SJSA1 (cell line): ENCODE measurements at regions not wholly inside any gene's neighbourhood (a gene's known extent, or its start where the extent isn't known, plus 50 kb on each side); places are given as distances from the start of the nearest gene placed in this dataset.

Experiments
- DNase-seq, 2 experiments: peaks; one replicate each; pipeline ENCODE4 v3.0.0-alpha.2; 2015 to 2020; ENCODE audit warnings: low spot score in 2 of 2, low read depth in 1 of 2
- H3K27ac ChIP-seq: fragments of 250-450 bp; sonication (Bioruptor Pico); 2 replicates; pipeline ENCODE4 v1.5.1; 2020; ENCODE audit warnings: mild to moderate bottlenecking, moderate library complexity
- H3K27me3 ChIP-seq: fragments of 250-450 bp; sonication (Bioruptor Pico); replicated peaks from 2 replicates; pipeline ENCODE4 v1.5.1; 2020; ENCODE audit warnings: mild to moderate bottlenecking, moderate library complexity
- H3K36me3 ChIP-seq: fragments of 250-450 bp; sonication (Bioruptor Pico); 2 replicates; pipeline ENCODE4 v1.5.1; 2020; ENCODE audit warnings: mild to moderate bottlenecking
- H3K4me1 ChIP-seq: fragments of 250-450 bp; sonication (Bioruptor Pico); replicated peaks from 2 replicates; pipeline ENCODE4 v1.6.1; 2021; ENCODE audit warnings: mild to moderate bottlenecking
- H3K4me3 ChIP-seq: fragments of 250-450 bp; sonication (Bioruptor Pico); 2 replicates; pipeline ENCODE4 v1.5.1; 2020; ENCODE audit warnings: mild to moderate bottlenecking
- H3K9me3 ChIP-seq: fragments of 250-450 bp; sonication (Bioruptor Pico); replicated peaks from 2 replicates; pipeline ENCODE4 v1.5.1; 2020; ENCODE audit warnings: mild to moderate bottlenecking

DNA sequence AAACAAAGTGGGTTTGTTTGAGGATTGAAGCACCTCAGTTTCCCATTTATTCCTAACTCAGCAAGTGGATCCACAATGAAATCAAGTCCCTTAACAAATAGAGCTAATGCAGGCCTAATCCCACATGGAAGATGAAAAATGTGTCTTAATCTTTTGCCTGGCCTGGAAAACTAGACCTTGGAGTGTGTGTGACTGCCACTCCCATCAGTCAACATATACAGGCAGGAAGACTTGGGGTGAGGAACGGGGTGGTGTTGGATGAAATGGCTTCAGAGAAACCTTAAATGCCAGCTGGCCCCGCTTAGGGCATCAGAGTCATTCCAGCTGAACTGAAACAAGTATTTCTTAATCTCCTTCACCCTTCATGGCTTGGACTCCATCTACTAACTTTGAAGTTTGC is 269.5 kb downstream of the MAF start:
- Histone ChIP-seq H3K36me3 (no peaks in the 10 kb centered on the region), H3K9me3 (no peaks in the 10 kb centered on the region; the same call in 1 of the 2 replicates), H3K4me3 (no peak overlapping the region), H3K27ac (no peak overlapping the region), H3K4me1 (no peaks in the 10 kb centered on the region), H3K27me3 (no peaks in the 10 kb centered on the region)
- DNase-seq, result no peak

GRCh38 chr16:79329967-79330366 is 270.6 kb downstream of the MAF start:
- Histone ChIP-seq H3K27ac (no peak overlapping the region), H3K36me3 (no peaks in the 10 kb centered on the region), H3K4me3 (no peak overlapping the region), H3K27me3 (no peaks in the 10 kb centered on the region), H3K9me3 (no peaks in the 10 kb centered on the region; the same call in 1 of the 2 replicates), H3K4me1 (no peaks in the 10 kb centered on the region)
- DNase-seq, result no peak

DNA sequence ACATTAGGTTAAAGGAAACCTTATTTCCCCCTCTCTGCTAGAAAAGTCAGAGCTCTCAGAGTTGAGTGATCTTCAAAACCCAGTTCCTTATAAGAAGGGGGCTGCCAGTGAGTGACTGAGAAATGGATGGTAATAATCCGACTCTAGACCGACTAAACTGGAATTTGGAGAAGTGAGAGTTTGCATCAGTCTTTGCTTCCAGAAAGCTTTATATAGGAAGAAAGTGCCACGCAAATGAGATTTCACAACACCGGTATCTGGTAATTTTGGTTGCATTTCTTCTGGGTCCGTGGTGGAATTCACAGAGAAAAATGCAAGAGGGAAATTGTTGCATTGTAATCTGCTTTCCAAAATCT is 271.4 kb downstream of the MAF start:
- no peak overlapping the region for H3K27ac ChIP-seq
- no peaks in the 10 kb centered on the region for H3K27me3 ChIP-seq
- H3K4me1 ChIP-seq, result no peaks in the 10 kb centered on the region
- H3K36me3 ChIP-seq, result no peaks in the 10 kb centered on the region
- H3K9me3 ChIP-seq, result no peaks in the 10 kb centered on the region
- no peak for DNase-seq
- H3K4me3 ChIP-seq, result no peak overlapping the region

- H3K36me3 ChIP-seq, result no peaks in the 10 kb centered on the region
- H3K4me1 ChIP-seq, result no peaks in the 10 kb centered on the region
- H3K27me3 ChIP-seq, result no peaks in the 10 kb centered on the region
- no peak overlapping the region for H3K4me3 ChIP-seq
- H3K9me3 ChIP-seq, result no peaks in the 10 kb centered on the region
- H3K27ac ChIP-seq, result no peak overlapping the region
- DNase-seq, result no peak
Observed at GRCh38 chr16:79328402-79329165, 272.0 kb downstream of the MAF start.

GRCh38 chr16:79327836-79328235 is 272.7 kb downstream of the MAF start:
- Histone ChIP-seq H3K4me1 (no peaks in the 10 kb centered on the region), H3K4me3 (no peak overlapping the region), H3K9me3 (no peaks in the 10 kb centered on the region), H3K27me3 (no peaks in the 10 kb centered on the region), H3K27ac (no peak overlapping the region), H3K36me3 (no peaks in the 10 kb centered on the region)
- DNase-seq, result no peak

DNA sequence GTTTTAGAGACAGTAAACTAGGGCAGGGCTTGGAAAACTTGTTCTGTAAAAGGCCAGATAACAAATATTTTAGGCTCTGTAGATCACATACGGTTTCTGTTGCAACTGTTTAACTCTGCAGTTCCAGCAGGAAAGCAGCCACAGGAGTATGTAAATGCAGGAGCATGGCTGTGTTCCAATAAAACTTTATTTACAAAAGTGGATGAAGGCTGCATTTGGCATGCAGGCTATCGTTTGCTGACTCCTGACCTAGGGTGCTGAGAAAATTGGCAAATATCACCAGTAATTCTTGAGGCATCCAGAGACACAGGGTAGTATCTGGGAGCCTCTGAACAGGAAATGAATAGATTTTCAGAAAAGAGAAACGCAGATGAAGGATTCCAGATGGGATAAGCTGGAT is 274.0 kb downstream of the MAF start:
- Histone ChIP-seq H3K27me3 (no peaks in the 10 kb centered on the region), H3K4me3 (no peak overlapping the region), H3K36me3 (no peaks in the 10 kb centered on the region), H3K27ac (no peak overlapping the region), H3K9me3 (no peaks in the 10 kb centered on the region), H3K4me1 (no peaks in the 10 kb centered on the region)
- DNase-seq, result no peak

GRCh38 chr16:79325226-79325945 is 275.2 kb downstream of the MAF start:
- DNase-seq, result no peak
- no peaks in the 10 kb centered on the region; the same call in 1 of the 2 replicates for H3K9me3 ChIP-seq
- H3K27me3 ChIP-seq, result no peaks in the 10 kb centered on the region
- no peaks in the 10 kb centered on the region for H3K4me1 ChIP-seq
- no peak overlapping the region for H3K4me3 ChIP-seq
- no peak overlapping the region for H3K27ac ChIP-seq
- H3K36me3 ChIP-seq, result no peaks in the 10 kb centered on the region

DNA sequence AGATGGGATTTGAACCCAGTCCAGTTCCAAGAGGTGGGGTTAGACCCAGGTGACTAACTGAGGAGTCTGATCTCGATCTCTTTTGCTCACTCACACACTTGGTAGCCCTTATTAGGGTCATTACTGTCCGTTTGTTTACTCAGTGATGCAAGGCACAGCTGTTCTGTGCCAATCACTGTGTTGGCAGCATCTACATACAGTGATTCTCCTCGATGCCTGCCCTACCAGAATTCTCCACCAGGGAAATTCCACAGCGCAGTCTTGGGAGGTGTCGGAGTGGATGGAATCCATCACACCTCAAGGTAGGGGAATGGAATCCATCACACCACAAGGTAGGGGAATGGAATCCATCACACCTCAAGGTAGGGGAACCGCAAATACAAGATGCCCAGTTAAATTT is 279.6 kb downstream of the MAF start:
- no peak for DNase-seq
- H3K36me3 ChIP-seq, result no peaks in the 10 kb centered on the region
- no peaks in the 10 kb centered on the region; the same call in 1 of the 2 replicates for H3K9me3 ChIP-seq
- no peaks in the 10 kb centered on the region for H3K27me3 ChIP-seq
- no peak overlapping the region for H3K4me3 ChIP-seq
- no peak overlapping the region for H3K27ac ChIP-seq
- no peaks in the 10 kb centered on the region for H3K4me1 ChIP-seq

- no peaks in the 10 kb centered on the region for H3K4me1 ChIP-seq
- no peaks in the 10 kb centered on the region for H3K27me3 ChIP-seq
- H3K4me3 ChIP-seq, result no peak overlapping the region
- no peaks in the 10 kb centered on the region; the same call in 1 of the 2 replicates for H3K9me3 ChIP-seq
- H3K27ac ChIP-seq, result no peak overlapping the region
- DNase-seq, result no peak
- no peaks in the 10 kb centered on the region for H3K36me3 ChIP-seq
Observed at GRCh38 chr16:79318143-79318899, 282.2 kb downstream of the MAF start.

GRCh38 chr16:79317521-79317920 is 283.0 kb downstream of the MAF start:
- H3K27ac ChIP-seq, result no peak overlapping the region
- H3K36me3 ChIP-seq, result no peaks in the 10 kb centered on the region
- H3K27me3 ChIP-seq, result no peaks in the 10 kb centered on the region
- H3K4me1 ChIP-seq, result no peaks in the 10 kb centered on the region
- H3K9me3 ChIP-seq, result no peaks in the 10 kb centered on the region; the same call in 1 of the 2 replicates
- H3K4me3 ChIP-seq, result no peak overlapping the region
- DNase-seq, result no peak

- Histone ChIP-seq H3K9me3 (no peaks in the 10 kb centered on the region; the same call in 1 of the 2 replicates), H3K4me3 (no peak overlapping the region), H3K4me1 (no peaks in the 10 kb centered on the region), H3K36me3 (no peaks in the 10 kb centered on the region), H3K27me3 (no peaks in the 10 kb centered on the region), H3K27ac (no peak overlapping the region)
- DNase-seq, result no peak
Observed at GRCh38 chr16:79317026-79317425, 283.5 kb downstream of the MAF start.

- Histone ChIP-seq H3K27ac (no peak overlapping the region), H3K4me1 (no peaks in the 10 kb centered on the region), H3K4me3 (no peak overlapping the region), H3K36me3 (no peaks in the 10 kb centered on the region), H3K27me3 (no peaks in the 10 kb centered on the region), H3K9me3 (no peaks in the 10 kb centered on the region; the same call in 1 of the 2 replicates)
- DNase-seq, result no peak
Observed at GRCh38 chr16:79316004-79316458, 284.5 kb downstream of the MAF start.

- no peaks in the 10 kb centered on the region for H3K4me1 ChIP-seq
- no peak overlapping the region for H3K27ac ChIP-seq
- no peaks in the 10 kb centered on the region for H3K27me3 ChIP-seq
- H3K4me3 ChIP-seq, result no peak overlapping the region
- DNase-seq, result no peak
- no peaks in the 10 kb centered on the region for H3K9me3 ChIP-seq
- H3K36me3 ChIP-seq, result no peaks in the 10 kb centered on the region
Observed at GRCh38 chr16:79312502-79312901, 288.0 kb downstream of the MAF start.

GRCh38 chr16:79310710-79311109 is 289.8 kb downstream of the MAF start:
- no peak overlapping the region for H3K4me3 ChIP-seq
- H3K9me3 ChIP-seq, result no peaks in the 10 kb centered on the region
- no peaks in the 10 kb centered on the region for H3K36me3 ChIP-seq
- H3K27ac ChIP-seq, result no peak overlapping the region
- DNase-seq, result no peak
- no peaks in the 10 kb centered on the region for H3K27me3 ChIP-seq
- no peaks in the 10 kb centered on the region for H3K4me1 ChIP-seq
